ENCODE measurements at regions not wholly inside any gene's neighbourhood (a gene's known extent, or its start where the extent isn't known, plus 50 kb on each side); places are given as distances from the start of the nearest gene placed in this dataset.

DNA sequence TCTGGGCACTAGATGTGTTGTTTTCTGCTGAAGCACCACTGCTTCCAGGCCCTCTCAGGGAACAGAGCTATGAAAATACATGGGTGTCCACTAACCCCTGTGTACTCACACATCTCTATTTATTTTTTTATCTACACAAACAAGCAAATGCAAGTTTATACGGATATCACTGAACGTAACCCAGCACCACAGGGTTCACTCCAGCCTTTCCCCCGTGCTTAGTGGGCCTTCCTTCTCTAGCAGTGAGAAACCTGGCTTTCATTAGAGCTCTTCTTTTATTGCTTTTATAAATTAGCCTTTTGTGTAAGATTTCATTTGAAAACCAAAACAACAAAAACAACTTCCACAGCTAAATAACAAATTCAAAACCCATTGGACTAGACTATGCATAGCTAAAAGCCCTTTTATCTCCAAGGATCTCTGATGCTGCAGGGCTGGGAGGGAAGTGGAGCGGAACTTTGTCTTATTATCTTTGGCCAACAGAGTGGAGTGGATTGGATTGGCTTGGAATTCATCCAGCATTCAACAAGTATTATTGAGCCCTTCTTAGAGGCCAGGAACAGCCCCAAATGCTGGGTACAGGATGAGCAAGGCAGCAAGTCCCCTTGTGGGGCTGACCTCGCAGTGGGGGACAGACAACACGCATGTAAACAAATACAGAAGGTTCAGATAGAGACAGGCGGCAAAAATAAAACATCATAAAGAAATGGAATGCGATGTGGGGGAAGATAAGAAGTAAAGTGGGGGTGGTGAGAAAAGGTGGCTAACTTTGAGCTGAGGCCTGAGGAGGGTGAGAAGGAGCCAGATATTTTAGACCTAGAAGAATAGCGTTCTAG is 371.8 kb upstream of the POU3F1 start:
- no peak for DNase-seq (ENCODE audit: low read depth in 3 of 3)

DNA sequence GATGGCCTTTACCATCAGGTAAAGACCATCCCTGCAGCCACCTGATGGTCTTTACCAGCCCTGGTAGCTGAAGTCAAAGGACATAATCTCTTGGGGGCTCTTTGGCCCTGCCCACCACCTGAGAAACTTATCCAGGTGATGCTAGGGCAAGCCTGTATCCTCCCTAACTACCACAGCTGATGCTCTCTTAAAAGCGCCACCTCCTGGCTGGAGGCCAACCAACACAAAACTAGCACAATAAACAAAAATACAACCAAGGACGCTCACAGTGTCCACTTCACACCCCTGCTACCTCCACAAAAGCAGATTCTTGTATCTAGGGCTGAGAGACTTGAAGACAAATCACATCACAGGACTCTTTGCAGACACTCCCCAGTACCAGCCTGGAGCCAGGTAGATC is 357.1 kb upstream of the POU3F1 start:
- DNase-seq (ENCODE audit: low read depth in 3 of 3): no peak

DNA sequence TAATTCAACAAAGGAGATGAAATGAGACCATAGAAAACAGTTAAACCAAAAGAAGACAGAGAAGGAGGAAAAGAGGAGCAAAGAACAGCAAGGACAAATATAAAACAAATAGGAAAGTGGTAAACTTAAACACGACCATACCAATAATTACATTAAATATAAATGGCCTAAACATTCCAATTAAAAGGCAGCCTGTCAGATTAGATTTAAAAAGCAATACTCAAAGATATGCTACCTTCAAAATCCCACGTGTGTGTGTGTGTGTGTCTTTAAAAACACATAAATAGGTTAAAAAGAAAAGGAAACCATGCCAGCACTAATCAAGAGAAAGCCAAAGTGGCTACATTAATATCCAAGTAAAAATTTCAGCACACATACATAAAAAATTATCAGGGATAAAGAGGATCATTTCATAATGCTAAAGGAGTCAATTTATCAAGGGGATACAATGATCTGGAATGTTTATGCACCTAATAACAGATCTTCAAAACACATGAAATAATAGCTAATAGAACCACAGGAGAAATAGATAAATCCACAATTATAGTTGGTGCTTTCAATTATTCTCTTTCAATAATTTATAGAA is 355.7 kb upstream of the POU3F1 start:
- DNase-seq (ENCODE audit: low read depth in 3 of 3): no peak

DNA sequence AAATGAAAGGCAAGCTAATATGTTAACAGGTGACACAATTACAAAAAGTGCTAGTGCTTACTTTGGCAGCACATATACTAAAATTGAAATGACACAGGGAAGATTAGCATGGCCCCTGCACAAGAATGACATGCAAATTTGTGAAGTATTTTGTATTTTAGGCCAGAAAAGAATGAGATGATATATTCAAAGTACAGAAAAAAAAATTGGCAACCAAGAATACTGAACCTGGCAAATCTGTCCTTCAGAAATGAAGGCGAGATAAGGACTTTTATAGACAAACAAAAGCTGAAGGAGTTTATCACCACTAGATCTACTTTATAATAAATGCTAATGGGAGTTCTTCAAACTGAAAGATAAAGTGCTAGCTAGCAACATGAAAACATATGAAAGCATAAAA is 350.0 kb upstream of the POU3F1 start:
- DNase-seq (ENCODE audit: low read depth in 3 of 3): no peak

DNA sequence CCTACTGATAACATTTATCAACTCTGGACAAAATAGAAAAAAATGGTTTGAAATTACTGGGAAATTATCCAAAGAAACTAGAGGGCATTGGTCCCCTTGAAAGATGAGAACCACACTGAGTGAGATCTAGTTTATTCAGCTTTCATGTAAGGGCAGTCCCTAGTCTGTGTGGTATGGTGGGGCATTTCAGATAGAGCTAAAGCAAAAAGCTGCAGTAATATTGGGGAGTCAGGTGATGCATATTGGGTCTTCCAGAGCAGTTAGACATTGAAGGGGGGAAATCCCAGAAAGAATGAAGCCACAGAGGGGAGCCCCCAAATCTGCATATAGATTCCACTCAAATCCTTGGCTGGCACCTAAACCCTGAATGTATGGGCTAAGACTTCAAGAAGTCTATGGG is 347.7 kb upstream of the POU3F1 start:
- no peak for DNase-seq (ENCODE audit: low read depth in 3 of 3)

DNA sequence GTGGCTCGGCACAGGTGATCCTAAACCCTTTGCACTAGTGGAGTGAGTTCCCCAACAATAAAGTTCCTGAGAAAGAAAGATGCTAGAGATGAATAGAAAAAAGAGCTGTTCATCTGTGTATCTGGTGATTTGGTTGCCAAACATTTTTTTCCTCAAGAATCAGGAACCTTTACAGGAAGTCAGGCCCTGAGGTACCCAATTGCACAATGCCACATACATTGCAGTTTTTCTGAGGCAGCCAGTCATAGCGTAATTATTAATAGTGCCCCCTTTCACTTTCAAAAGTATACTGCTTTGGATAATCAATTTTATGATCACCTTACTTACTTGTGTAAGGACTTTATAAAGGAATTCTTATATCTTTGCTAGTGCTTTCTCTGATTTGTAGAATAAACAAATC is 346.3 kb upstream of the POU3F1 start:
- DNase-seq (ENCODE audit: low read depth in 3 of 3): no peak

DNA sequence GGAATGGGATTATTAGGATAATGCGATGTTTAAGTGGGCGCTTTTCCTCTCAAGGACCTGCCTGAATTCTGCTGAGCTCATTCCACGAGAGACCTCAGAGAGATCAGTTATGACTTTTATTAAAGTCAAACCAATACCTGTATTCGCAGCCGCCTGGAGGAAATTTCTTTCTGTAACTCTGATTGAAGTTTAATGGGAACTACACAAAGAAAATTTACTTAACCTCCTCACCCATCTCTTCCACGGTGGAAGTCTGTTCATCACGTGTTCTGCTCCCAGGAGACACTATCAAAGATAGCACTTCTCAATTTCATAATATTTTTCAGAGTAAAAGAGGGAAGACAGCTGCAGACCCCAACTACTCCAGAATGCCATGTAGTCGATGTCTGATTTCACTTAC is 334.7 kb upstream of the POU3F1 start:
- no peak for DNase-seq (ENCODE audit: low read depth in 3 of 3)

DNA sequence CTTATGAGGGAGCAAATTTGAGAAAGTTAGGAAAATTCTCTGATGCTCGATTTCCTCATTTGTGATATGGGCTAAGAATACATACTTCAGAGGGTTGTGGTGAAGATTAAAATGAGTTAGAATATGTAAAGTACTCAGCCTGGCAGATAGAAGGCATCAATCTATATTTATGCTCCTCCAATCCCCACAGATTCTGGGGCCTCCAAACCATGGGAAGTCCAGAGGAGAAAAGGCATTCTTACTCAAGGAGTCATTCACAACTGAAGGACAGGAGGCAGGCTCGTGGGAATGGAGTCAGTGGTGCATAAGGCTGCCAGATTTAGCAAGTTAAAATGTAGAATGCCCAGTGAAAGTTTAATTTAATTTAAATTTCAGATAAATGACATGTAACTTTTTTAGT is 330.0 kb upstream of the POU3F1 start:
- no peak for DNase-seq (ENCODE audit: low read depth in 3 of 3)

DNA sequence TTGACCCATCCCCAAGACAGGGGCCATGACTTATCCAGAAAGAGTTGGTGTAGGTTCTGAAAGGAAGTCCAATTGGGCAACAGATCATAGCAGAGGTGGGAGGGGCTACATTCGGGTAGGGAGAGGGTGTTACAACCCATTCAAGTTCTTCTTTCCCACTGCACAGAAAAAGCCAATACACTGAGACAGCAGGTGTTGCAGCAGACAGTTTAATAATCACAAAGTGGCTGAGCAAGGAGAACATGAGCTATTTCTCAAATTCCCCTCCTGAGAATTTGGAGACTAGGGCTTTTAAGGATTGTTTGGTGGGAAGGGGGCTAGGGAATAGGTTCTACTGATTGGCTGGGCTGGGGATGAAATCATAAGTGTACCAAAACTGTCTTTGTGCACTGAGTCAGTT is 328.4 kb upstream of the POU3F1 start:
- DNase-seq (ENCODE audit: low read depth in 3 of 3): no peak

DNA sequence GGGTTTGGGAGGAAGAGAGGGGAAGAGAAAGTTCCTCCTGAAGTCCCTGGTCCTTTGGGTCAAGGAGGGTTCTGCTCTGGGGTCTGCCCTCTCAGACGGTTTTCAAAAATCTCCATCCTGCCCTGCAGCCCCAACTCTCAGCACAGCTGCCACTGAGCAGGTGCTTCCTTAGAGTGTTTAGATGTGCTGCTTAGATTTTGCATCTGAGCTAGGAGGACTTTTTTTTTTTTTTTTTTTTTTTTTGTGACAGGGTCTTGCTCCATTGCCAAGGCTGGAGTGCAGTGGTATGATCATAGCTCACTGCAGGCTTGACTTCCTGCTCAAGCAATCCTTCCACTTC is 324.9 kb upstream of the POU3F1 start:
- no peak for DNase-seq (ENCODE audit: low read depth in 3 of 3)

DNA sequence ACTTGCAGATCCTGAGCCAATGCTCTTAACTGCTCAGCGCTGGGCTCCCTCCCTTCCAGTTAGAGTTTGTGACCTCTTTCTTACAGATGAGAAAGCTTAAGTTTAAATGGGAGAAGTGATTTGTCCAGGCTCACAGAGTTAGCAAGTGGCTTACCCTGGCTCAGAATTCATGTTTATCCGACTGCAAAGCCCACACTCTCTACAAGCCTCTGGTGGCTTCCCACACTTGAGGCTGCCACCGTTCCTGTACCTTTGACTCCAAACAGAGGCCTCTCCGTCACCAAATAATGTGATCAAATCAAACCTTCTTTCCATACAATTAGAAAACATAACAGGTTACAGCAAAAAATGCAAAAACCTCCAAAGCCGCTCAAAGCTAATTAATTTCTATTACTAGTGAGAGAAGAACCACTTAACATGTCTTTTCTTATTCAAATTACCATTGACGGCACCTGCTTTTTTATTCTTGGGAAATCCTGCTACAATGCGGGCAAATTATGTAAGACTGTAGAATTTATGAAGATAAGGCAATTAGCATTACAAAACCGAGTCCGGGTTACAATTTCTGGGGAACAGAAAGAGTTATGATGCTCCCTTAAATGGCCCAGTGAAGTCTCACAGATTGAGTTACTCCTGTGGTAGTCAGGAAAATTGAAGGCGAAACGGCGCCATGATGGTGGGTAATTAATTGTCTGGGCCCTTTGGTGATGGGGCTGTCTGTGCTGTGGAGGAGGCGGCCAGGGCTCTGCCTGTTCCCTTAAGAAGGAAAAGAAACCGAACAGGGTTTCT is 324.3 kb upstream of the POU3F1 start:
- no peak for DNase-seq (ENCODE audit: low read depth in 3 of 3)

DNA sequence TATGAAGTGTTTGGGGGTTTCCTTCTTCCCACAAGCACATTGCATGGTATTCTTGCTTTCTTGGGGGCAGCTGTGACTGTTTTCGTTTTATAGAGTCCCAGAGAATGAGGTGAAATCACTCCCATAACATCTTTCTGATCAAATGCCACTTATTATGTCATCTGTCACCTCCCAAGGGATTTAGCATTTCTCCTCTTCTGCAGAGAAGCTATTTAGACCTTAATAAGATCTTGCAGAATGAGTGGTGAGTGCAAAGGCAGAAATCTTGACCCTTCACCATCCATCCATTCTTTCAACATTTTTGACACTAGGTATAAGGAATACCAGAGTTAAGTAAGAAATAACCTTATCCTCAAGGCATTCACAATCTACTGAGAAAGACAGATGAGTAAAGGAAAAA is 318.6 kb upstream of the POU3F1 start:
- DNase-seq (ENCODE audit: low read depth in 3 of 3): no peak

DNA sequence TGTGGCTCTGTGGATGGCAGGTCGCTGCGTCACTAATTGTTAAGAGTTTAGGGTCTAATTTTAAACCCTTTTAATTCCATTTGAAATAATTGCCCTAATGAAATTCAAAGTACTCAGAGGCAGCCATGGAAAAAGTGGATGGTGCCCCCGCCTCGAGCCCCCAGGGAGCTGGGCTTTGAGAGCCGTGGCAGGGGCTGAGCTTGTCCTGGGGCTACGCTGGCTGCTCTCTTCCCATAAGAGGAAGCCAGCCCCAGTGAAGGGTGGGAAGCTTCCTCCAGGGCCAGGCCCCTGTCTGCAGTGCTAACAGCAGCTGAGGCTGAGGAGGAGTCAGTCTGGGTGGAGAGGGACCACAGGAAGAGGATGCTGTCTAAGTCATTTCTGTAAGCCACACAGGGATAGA is 315.0 kb upstream of the POU3F1 start:
- no peak for DNase-seq (ENCODE audit: low read depth in 3 of 3)

DNA sequence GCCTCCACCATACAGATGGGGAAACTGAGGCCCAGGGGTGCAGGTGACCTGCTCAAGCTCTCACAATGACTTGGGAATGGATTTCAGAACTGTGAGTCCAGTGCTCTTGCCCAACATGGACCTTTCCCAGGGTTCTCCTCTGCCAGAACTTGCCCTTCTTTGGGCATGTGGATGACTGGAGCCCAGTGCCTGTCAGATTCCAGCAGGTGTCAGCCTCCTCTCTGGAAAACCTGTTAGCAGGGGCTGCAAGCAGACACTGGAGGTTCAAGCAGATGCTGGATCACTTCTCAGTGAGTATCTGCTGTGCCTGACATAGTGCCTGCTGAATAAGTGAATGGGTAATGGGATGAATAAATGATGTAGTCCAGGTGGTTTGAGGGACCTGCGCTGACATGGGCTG is 314.2 kb upstream of the POU3F1 start:
- no peak for DNase-seq (ENCODE audit: low read depth in 3 of 3)

DNA sequence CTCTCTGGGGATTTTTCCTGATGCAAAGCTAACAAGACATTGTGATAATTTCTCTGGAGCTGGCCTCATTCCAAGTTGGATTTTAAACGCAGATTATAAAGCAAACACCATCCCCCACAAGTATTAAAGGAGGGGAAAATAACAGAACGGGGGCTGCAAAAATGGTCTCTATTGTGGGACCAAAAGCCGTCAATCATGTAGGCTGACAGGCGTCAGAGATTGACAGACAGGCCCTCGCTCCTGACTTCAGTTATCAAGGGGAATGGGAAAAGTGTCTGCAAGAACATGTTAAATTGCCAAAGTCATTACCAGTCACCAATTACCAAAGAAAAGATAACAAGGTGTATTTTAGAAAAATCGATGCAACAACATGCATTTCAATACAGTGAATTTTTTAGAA is 307.4 kb upstream of the POU3F1 start:
- DNase-seq (ENCODE audit: low read depth in 3 of 3): no peak

DNA sequence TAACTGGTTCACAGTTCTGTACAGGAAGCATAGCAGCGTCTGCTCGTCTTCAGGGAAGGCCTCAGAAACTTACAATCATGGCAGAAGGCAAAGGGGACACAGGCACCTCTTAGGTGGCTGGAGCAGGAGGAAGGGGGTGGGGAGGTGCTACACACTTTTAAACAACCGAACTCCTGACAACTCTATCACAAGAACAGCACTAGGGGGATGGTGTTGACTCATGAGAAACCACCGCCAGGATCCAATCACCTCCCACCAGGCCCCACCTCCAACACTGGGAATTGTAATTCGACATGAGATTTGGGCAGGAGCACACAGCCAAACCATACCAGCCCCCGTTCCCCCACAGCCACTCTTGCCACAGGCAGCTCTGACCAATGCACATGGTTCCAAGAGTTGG is 306.3 kb upstream of the POU3F1 start:
- DNase-seq (ENCODE audit: low read depth in 3 of 3): no peak

DNA sequence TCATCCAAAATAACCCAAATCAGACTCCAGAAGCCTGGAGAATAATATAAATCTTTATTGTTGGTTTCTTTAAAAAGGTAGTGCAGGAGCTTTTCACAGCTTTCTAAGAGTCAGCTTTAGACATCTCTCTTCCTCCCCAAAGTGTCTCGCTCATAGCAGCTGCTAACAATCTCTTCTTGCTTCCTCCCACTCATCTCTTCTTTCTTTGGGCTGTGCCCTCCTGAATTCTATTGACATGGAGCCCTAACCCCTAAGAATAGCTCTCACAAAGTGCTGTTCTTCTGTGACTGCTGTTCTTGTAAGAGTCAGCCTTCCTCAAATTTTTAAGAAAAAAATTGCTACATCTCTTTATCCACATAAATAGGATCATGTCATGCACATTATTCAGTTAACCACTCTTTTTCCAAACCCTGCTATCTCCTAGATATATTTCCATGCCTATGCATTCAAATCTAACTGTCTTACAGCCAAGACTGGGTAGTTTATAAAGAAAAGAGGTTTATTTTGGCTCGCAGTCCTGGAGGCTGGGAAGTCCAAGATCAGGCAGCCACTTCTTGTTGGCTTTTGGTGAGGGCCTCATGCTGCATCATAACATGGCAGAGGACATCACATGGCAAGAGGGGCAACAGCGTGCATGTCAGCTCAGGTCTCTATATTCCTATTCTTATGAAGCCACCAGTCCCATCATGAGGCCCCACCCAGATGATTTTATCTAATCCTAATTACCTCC is 301.0 kb upstream of the POU3F1 start:
- no peak for DNase-seq (ENCODE audit: low read depth in 3 of 3)

DNA sequence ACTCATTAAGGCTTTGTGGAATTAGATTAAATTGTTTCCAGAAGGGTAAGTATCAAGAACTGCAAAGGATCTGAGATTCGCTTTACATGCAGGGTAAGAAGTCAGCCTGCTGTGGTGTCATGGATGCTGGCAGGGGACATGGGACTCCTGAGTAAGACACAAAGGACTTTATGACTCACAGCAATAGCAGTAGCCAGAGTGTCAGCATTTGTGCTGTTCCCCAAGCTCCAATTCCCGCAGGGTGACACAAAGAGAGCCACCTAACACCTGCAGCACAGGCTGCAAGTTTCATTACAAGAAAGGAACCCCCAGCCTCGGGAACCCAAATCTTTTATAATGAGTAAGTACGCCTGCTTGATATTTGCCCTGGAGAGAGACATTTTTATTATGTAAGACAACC is 298.1 kb upstream of the POU3F1 start:
- DNase-seq (ENCODE audit: low read depth in 3 of 3): peak in 1 of 3 donors; percentile 14

DNA sequence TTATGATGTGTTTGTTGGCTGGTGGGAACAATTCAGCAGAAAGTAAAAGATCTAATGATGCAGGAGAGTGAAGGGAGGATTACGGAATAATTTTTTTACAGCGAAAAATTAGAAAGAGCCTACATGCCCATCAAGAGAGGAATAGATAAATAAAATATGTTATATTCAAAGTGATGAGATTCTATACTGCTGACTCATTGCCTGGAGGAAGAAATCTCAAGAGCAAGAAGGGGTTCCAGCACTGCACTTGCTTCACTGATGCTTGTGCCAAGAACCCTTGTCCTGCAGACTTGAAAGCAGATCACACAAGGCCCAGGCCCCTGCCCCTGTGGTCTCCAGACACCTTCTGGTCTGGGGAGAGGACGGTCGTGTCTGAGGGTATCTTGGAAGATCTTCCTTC is 295.1 kb upstream of the POU3F1 start:
- DNase-seq (ENCODE audit: low read depth in 3 of 3): no peak

DNA sequence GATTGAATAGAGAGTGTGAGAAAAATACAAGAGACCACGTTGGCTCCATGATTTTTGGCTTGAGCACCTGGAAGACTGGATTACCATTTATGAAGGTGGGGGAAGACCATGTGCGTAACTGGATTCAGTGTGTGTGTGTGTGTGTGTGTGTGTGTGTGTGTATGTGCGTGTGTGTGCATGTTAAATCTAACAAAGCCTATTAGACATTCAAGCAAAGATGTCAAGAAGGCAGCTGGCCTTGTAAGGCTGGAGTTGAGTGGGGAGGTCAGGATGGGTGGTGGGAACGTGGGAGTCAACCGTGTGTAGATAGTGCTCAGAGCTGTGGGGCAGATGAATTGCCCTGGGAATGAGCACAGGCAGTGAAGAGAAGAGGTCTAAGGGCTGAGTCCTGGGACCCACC is 293.8 kb upstream of the POU3F1 start:
- no peak for DNase-seq (ENCODE audit: low read depth in 3 of 3)

DNA sequence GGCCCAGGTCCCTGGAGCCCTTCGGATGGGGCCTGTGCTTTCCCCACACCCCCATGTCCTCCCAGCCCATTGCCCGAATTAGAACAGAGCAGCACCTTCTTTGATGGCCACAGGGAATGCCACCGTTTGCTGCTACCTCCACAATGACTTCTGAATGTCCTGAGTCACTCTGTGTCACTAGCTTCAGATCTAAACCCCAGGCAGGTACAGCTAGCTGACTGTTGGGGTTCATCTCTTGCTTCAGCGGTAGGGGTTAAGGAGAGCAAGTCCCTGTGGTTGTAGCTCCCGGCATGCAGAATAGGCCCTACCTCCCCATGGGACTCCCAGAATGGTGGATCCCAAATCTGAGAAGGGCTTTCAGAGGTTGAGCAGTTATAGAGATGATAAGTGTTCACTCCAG is 291.1 kb upstream of the POU3F1 start:
- no peak for DNase-seq (ENCODE audit: low read depth in 3 of 3)

DNA sequence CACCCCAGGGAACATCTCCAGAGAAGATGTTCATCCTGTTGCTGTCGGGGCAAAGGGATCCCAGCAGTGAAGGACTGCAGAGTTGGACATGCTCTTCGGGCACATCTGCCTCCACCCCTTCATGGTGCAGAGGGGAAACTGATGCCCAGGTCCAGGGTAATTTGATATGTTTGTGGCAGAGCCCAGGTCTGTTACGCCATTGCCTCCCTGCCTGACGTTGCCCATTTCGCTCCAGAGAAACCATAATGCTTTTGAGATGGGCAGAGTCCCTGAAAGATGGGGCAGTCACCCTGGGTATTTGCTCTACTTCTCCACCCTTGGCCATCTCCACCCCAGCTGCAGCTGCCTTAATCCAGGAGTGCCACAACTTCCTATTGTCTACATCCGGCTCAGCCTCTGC is 290.4 kb upstream of the POU3F1 start:
- DNase-seq (ENCODE audit: low read depth in 3 of 3): no peak

Data from stimulated activated CD4-positive, alpha-beta T cell treated with anti-CD3 and anti-CD28 coated beads, TNF-alpha, amount 100 ng/mL, for 48 hours (primary cell).